WI38 (cell line): ENCODE measurements at regions not wholly inside any gene's neighbourhood (a gene's known extent, or its start where the extent isn't known, plus 50 kb on each side); places are given as distances from the start of the nearest gene placed in this dataset.

Experiments
- H3K4me3 ChIP-seq: 2 replicates; pipeline ENCODE4 v1.5.1; 2011; ENCODE audit warnings: low read depth, mild to moderate bottlenecking, control low read depth, low read length
- CTCF ChIP-seq: IDR thresholded peaks from 2 replicates; pipeline ENCODE4 v1.5.1; 2012; ENCODE audit warnings: low read depth, mild to moderate bottlenecking, control low read depth, low read length

DNA sequence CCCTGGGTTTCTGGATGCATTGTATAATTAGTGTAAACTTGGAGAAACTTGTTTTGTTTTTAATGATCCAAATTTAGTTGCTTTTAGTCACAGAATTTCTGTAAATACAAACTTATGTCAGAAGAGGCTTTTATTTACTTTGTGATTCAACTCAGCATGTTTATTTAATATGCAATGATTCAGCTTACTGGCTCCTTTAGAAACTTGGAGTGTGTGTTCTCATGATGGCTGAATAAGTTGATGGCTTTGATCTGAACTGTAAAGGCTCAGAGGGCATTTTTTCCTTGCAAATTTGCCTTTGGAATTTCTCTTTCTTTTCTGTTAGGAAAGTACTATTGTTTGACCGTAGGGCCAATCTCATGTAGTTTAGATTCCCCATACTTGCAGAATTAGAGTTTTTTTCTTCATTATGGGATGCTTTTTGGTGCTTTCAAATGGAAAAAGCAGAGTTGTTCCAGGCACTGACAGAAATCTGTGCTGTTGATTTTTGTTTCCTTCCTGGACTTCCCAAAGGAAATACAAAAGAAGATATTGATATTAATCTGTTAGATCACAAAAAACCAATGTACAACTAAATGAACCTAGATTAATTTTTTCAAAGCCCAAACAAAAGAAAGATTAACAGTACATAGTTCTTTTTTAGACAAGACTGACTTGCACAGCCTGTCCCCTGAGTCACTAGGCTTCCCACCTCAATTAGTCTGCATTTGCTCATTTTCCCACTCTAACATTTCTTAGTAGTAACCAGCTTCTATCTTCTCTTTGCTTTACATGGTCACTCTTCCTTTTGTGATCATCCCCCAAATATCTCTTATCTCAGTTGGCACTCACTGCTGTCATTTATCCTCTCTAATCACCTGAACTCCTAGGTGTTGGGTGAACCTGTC is 96.8 kb upstream of the AGR3 start:
- TF ChIP-seq CTCF = no peak
- no peak overlapping the region for H3K4me3 ChIP-seq

- no peak overlapping the region for H3K4me3 ChIP-seq
- TF ChIP-seq CTCF = no peak
Observed at GRCh38 chr7:16980539-16980938, 98.8 kb upstream of the AGR3 start.

- H3K4me3 ChIP-seq = no peak overlapping the region
- TF ChIP-seq CTCF = peak; percentile 95
Observed at GRCh38 chr7:16982640-16983350, 101.0 kb upstream of the AGR3 start.

DNA sequence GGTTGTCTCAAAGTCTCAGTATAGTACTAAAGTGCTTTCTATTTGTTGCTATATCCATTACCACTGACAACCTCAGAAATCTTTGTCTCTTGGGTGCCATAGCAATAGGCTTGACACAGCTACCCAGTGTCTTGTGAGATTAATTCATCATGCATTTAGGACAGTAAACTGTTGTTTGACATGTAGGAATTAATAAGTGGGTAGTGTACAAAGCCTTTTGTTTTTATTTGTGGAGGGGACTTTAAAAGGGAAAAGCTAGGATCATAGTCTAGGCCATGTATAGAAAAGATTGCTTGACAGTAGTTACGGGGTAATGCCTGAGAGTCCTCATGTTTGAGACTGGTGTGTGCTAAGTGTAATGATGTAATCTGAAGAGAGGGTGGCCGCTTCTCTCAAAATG is 102.6 kb upstream of the AGR3 start:
- H3K4me3 ChIP-seq = no peak overlapping the region
- TF ChIP-seq CTCF = no peak

- TF ChIP-seq CTCF = no peak
- no peak overlapping the region for H3K4me3 ChIP-seq
Observed at GRCh38 chr7:16985621-16986020, 103.8 kb upstream of the AGR3 start.

DNA sequence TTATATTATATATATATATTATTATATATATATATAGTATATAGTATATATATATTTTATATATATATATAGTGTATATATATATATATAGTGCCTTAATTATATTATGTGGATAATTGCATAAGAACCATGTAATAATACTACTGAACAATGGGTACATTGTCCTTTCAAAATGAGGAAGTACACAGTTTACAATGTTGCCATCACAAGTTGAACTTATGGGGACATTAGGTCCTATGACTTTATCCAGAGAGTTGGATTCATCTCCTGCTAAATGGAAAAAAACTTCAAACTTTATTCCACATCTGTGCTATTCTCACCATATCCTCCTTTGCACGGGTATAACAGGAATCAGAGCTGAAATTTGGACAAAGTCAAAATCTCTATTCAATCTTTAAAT is 105.0 kb upstream of the AGR3 start:
- no peak for TF ChIP-seq CTCF

DNA sequence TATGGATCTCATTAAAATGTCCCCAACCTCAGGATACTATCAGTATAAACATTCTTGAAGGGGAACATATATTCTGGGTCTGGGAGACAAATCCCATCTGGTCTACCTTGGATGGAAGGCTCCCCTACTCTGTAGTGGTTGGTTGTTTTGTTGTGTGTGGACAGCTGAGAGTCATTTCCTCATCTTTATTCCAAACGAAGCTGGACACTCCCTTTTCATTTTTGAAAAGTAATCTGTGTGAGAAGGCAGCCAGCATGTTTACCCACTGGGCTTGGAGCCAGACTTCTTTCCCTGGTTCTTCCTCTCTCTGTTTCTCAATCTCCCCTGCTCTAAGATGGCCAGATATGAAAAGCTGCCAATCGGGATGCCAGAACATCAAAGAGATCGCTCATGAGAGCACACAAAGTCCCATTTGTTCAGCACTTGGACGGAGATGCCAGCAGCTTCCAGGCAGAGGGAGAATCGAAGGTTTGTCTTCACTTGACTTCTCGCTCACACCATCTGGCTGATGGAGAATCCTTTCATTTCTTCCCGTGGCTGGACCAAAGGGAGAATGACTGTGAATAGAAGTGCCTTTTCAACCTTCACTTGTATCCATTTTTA is 108.1 kb upstream of the AGR3 start:
- no peak for TF ChIP-seq CTCF
- H3K4me3 ChIP-seq = peak overlapping the region; percentile 58

More for the DNA sequence above, 105.0 kb upstream of the AGR3 start:
- no peak overlapping the region for H3K4me3 ChIP-seq
